ENCODE measurements at regions not wholly inside any gene's neighbourhood (a gene's known extent, or its start where the extent isn't known, plus 50 kb on each side); places are given as distances from the start of the nearest gene placed in this dataset.

- TF ChIP-seq, protein P1, sequence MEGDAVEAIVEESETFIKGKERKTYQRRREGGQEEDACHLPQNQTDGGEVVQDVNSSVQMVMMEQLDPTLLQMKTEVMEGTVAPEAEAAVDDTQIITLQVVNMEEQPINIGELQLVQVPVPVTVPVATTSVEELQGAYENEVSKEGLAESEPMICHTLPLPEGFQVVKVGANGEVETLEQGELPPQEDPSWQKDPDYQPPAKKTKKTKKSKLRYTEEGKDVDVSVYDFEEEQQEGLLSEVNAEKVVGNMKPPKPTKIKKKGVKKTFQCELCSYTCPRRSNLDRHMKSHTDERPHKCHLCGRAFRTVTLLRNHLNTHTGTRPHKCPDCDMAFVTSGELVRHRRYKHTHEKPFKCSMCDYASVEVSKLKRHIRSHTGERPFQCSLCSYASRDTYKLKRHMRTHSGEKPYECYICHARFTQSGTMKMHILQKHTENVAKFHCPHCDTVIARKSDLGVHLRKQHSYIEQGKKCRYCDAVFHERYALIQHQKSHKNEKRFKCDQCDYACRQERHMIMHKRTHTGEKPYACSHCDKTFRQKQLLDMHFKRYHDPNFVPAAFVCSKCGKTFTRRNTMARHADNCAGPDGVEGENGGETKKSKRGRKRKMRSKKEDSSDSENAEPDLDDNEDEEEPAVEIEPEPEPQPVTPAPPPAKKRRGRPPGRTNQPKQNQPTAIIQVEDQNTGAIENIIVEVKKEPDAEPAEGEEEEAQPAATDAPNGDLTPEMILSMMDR (conservative IDR thresholded peaks at IDR 0.05; ENCODE audit: low read depth in 2 of 2) = peak; percentile 57 to 70
- TF ChIP-seq EZH2 (IDR thresholded peaks at IDR 0.05; ENCODE audit: low read depth, unreplicated experiment) (no peak), NANOG (IDR thresholded peaks at IDR 0.05; ENCODE audit: borderline replicate concordance) (no peak), POLR2AphosphoS5 (IDR thresholded peaks at IDR 0.05; ENCODE audit: low read depth) (no peak), CREB1 (CRISPR knock-in tag; IDR thresholded peaks at IDR 0.05; ENCODE audit: low read depth) (no peak), JUNB (IDR thresholded peaks at IDR 0.05; ENCODE audit: unreplicated experiment) (no peak), ETS1 (IDR thresholded peaks at IDR 0.05) (no peak), ZNF331 (CRISPR knock-in tag; IDR thresholded peaks at IDR 0.05; ENCODE audit: low read depth) (no peak), EZH2phosphoT487 (IDR thresholded peaks at IDR 0.05; ENCODE audit: unreplicated experiment) (no peak)
- TF ChIP-seq, protein P2, sequence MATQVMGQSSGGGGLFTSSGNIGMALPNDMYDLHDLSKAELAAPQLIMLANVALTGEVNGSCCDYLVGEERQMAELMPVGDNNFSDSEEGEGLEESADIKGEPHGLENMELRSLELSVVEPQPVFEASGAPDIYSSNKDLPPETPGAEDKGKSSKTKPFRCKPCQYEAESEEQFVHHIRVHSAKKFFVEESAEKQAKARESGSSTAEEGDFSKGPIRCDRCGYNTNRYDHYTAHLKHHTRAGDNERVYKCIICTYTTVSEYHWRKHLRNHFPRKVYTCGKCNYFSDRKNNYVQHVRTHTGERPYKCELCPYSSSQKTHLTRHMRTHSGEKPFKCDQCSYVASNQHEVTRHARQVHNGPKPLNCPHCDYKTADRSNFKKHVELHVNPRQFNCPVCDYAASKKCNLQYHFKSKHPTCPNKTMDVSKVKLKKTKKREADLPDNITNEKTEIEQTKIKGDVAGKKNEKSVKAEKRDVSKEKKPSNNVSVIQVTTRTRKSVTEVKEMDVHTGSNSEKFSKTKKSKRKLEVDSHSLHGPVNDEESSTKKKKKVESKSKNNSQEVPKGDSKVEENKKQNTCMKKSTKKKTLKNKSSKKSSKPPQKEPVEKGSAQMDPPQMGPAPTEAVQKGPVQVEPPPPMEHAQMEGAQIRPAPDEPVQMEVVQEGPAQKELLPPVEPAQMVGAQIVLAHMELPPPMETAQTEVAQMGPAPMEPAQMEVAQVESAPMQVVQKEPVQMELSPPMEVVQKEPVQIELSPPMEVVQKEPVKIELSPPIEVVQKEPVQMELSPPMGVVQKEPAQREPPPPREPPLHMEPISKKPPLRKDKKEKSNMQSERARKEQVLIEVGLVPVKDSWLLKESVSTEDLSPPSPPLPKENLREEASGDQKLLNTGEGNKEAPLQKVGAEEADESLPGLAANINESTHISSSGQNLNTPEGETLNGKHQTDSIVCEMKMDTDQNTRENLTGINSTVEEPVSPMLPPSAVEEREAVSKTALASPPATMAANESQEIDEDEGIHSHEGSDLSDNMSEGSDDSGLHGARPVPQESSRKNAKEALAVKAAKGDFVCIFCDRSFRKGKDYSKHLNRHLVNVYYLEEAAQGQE (IDR thresholded peaks at IDR 0.05; ENCODE audit: unreplicated experiment) = no peak
These were observed 250.9 kb downstream of the PTH2R start for GRCh38 chr2:208657468-208657867.
